ENCODE measurements at regions not wholly inside any gene's neighbourhood (a gene's known extent, or its start where the extent isn't known, plus 50 kb on each side); places are given as distances from the start of the nearest gene placed in this dataset.

DNA sequence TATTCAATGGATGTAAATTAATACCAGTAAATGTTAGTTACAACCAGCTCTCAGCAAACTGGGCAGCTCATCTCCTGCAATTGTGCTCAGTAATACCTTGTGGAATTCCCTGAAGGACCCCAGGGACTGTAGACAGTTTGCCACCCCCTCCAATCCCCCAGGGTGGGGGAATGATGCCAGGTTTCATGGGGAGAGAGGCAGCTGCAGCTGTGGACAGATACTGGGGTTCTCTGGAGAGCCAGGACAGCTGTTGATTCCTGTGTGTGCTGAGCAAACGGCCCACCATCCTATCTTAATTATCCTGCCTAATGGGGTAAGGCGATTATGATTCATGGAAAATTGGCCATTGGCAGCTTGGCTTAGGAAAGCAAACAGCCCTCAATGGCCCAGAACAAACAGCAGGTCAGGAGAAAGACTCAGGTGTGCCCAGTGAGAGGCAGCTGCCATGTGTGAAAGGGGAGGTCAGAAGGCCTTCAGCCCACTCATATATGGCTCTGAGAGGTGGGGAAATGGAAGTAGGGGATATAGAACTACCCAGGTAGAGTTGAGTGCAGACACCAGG is 148.9 kb upstream of the CTTNBP2NL start:
- no peak overlapping the region for H3K27ac Mint-ChIP-seq
- peaks cover 4% of the 10 kb centered on the region for H3K4me1 Mint-ChIP-seq
- H3K4me3 Mint-ChIP-seq = no peak overlapping the region
- H3K27me3 Mint-ChIP-seq (ENCODE audit: low read depth, poor library complexity) = peaks cover 22% of the 10 kb centered on the region
- H3K9me3 Mint-ChIP-seq = no peaks in the 10 kb centered on the region
- no peaks in the 10 kb centered on the region for H3K36me3 Mint-ChIP-seq (ENCODE audit: low read depth)
- TF ChIP-seq, protein P1, sequence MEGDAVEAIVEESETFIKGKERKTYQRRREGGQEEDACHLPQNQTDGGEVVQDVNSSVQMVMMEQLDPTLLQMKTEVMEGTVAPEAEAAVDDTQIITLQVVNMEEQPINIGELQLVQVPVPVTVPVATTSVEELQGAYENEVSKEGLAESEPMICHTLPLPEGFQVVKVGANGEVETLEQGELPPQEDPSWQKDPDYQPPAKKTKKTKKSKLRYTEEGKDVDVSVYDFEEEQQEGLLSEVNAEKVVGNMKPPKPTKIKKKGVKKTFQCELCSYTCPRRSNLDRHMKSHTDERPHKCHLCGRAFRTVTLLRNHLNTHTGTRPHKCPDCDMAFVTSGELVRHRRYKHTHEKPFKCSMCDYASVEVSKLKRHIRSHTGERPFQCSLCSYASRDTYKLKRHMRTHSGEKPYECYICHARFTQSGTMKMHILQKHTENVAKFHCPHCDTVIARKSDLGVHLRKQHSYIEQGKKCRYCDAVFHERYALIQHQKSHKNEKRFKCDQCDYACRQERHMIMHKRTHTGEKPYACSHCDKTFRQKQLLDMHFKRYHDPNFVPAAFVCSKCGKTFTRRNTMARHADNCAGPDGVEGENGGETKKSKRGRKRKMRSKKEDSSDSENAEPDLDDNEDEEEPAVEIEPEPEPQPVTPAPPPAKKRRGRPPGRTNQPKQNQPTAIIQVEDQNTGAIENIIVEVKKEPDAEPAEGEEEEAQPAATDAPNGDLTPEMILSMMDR (IDR thresholded peaks at IDR 0.05) = no peak
- no peak for DNase-seq

DNA sequence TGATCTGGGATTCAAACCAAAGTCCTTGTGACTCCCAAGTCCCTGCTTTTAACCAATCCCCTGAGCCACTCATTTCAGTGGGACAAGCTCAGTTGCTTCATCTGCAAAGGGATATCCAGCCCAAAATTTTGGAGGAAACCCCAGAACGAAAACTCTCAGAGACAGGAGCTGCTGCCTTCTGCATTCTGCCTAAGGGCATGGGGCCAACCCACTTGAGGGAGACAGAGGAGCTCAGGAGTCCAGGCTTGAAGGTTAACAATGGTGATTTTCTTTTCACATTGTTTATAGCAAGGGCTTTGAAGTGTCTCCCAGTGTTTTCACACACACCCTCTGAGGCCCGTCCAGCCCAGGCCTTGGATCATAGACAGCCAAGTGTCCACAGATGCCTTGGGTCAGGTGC is 148.1 kb upstream of the CTTNBP2NL start:
- Mint-ChIP-seq H3K27me3 (ENCODE audit: low read depth, poor library complexity) (peaks cover 25% of the 10 kb centered on the region), H3K9me3 (no peaks in the 10 kb centered on the region), H3K36me3 (ENCODE audit: low read depth) (no peaks in the 10 kb centered on the region), H3K4me1 (peaks cover 4% of the 10 kb centered on the region), H3K27ac (no peak overlapping the region), H3K4me3 (no peak overlapping the region)
- TF ChIP-seq, protein P1 (IDR thresholded peaks at IDR 0.05) = no peak
- no peak for DNase-seq

DNA sequence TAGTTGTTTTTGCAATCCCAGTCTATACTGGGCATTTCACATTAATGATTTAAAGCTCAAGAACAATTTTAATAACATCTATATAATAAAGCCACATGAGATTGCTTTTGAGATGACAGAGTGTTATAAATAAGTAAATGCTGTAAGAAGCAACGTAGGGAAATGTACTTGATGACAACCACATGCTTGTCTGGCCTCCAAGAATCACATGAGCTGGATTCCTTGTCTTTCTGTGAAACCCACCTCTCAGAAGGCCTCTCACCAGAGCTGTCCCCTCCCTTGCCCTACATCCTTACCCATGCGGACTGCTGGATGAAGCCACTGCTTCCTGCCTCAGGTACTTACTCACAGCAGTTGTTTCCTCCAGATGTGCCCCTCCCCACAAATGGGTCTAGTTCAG is 145.1 kb upstream of the CTTNBP2NL start:
- no peak for DNase-seq
- TF ChIP-seq, protein P1 (IDR thresholded peaks at IDR 0.05) = no peak
- no peaks in the 10 kb centered on the region for H3K9me3 Mint-ChIP-seq
- H3K4me3 Mint-ChIP-seq = no peak overlapping the region
- H3K27ac Mint-ChIP-seq = no peak overlapping the region
- peaks cover 26% of the 10 kb centered on the region for H3K27me3 Mint-ChIP-seq (ENCODE audit: low read depth, poor library complexity)
- H3K36me3 Mint-ChIP-seq (ENCODE audit: low read depth) = no peaks in the 10 kb centered on the region
- H3K4me1 Mint-ChIP-seq = peaks cover 3% of the 10 kb centered on the region

DNA sequence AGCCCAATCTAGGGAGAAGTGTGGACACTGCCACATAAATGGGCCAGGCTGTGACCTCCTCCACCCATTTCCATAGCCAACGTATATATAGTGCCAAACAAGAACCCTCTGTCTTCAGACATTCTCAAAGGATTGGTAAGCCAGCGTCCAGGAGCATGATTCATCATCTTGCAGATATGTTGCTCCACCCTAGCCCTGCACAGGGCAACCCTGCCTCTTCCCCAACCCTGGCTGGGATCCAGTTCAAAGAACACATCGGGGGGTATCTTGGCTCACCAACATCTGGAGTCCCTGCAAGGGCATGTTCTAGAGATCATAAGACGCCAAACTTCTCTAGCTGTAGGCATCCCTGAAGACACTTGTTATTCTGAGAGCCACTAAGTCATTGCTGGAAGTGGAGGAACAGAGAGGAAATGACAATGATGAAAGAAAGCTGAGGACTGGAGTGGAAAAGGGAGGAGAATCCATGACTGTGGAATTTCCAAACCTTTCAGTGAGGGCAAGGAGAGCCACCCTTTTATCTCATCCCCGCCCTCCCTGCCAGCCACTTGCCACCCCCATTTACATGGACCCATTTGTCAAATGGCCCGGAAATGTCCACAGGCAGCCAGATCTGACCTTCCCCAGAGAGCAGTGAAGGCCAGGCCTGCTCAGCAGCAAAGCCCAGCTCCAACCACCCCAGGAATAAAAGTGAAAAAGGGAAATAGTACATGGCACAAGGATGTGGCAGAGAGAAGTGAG is 144.1 kb upstream of the CTTNBP2NL start:
- no peak overlapping the region for H3K4me3 Mint-ChIP-seq

DNA sequence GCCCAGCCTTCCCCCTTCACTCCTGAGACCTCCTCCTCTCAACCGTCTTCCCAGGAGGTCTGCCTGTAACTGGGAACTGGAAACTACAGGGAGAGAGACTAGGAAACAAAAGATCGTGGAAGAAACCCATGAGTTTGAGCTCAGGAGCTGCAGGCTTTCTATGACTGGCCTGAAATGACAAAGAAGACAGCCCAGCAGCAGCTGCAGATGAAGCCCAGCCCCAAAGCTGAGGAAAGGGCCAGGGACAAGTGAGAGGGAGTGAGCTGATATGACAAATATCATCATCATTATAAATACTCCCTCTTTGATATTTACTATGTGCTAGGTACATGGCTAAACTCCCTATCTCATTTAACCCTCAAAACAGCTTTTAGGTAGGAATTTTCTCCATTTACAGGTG is 142.6 kb upstream of the CTTNBP2NL start:
- no peaks in the 10 kb centered on the region for H3K4me1 Mint-ChIP-seq
- DNase-seq = no peak
- no peak overlapping the region for H3K27ac Mint-ChIP-seq
- peaks cover 36% of the 10 kb centered on the region for H3K27me3 Mint-ChIP-seq (ENCODE audit: low read depth, poor library complexity)
- H3K36me3 Mint-ChIP-seq (ENCODE audit: low read depth) = no peaks in the 10 kb centered on the region
- no peaks in the 10 kb centered on the region for H3K9me3 Mint-ChIP-seq
- no peak overlapping the region for H3K4me3 Mint-ChIP-seq
- TF ChIP-seq, protein P1 (IDR thresholded peaks at IDR 0.05) = no peak

More for the DNA sequence above, 144.1 kb upstream of the CTTNBP2NL start:
- Mint-ChIP-seq H3K36me3 (ENCODE audit: low read depth) (no peaks in the 10 kb centered on the region), H3K9me3 (no peaks in the 10 kb centered on the region), H3K4me1 (no peaks in the 10 kb centered on the region), H3K27ac (peak overlapping the region; percentile 13), H3K27me3 (ENCODE audit: low read depth, poor library complexity) (peaks cover 28% of the 10 kb centered on the region)
- no peak for DNase-seq
- TF ChIP-seq, protein P1 (IDR thresholded peaks at IDR 0.05) = no peak

DNA sequence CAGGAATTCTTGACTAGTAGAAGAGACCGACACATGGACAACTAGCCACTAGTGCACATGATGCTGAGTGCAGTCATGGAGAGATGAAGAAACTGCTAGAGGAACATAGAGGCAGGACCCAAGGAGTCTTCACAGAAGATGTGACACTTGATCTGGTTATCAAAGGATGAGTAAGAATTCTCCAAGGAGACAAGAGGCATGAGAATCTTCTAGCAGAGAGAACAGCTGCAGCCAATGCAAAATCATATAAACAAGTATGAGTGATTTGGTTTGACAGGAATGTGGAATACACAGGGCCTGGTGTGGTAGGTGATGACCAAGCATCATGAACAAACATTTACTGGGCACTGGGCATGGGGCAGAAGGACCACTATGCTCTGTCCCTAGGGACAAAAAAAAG is 140.9 kb upstream of the CTTNBP2NL start:
- Mint-ChIP-seq H3K4me1 (no peaks in the 10 kb centered on the region), H3K27me3 (ENCODE audit: low read depth, poor library complexity) (peaks cover 36% of the 10 kb centered on the region), H3K27ac (no peak overlapping the region), H3K36me3 (ENCODE audit: low read depth) (no peaks in the 10 kb centered on the region), H3K4me3 (no peak overlapping the region), H3K9me3 (no peaks in the 10 kb centered on the region)
- TF ChIP-seq, protein P1 (IDR thresholded peaks at IDR 0.05) = no peak
- DNase-seq = no peak

Measured in nephron progenitor cell (in vitro differentiated cells).